GM23338 (cell line): ENCODE measurements at regions not wholly inside any gene's neighbourhood (a gene's known extent, or its start where the extent isn't known, plus 50 kb on each side); places are given as distances from the start of the nearest gene placed in this dataset.

Source experiments
- CTCF ChIP-seq, 2 experiments: fragments of 200-600 bp in 1 of 2; sonication (generic) in 1 of 2; conservative IDR thresholded peaks; 2 replicates each; pipeline versions ENCODE4 v1.5.1 to v1.6.1; 2016 to 2017; ENCODE audit warnings: antibody characterized with exemption in 2 of 2, low read depth in 2 of 2, mild to moderate bottlenecking in 2 of 2, moderate library complexity in 1 of 2
- EZH2 ChIP-seq: fragments of 200-600 bp; sonication (generic); IDR thresholded peaks from one replicate; pipeline ENCODE4 v1.8.0; 2017; ENCODE audit warnings: antibody characterized with exemption, mild to moderate bottlenecking, low read depth; ENCODE audit not compliant: unreplicated experiment
- EZH2phosphoT487 ChIP-seq: fragments of 200-600 bp; sonication (generic); IDR thresholded peaks from one replicate; pipeline ENCODE4 v1.8.1; 2018; ENCODE audit warnings: antibody characterized with exemption; ENCODE audit not compliant: unreplicated experiment
- POLR2AphosphoS5 ChIP-seq: IDR thresholded peaks from 2 replicates; pipeline ENCODE4 v1.6.1; 2016; ENCODE audit warnings: antibody characterized with exemption, low read depth
- REST ChIP-seq: IDR thresholded peaks from one replicate; pipeline ENCODE4 v1.6.1; 2018; ENCODE audit warnings: antibody characterized with exemption; ENCODE audit not compliant: unreplicated experiment
- ZNF331 ChIP-seq: fragments of 250-450 bp; sonication (Bioruptor Pico); IDR thresholded peaks from 2 replicates; pipeline ENCODE4 v1.5.0; 2020; ENCODE audit warnings: low read depth, mild to moderate bottlenecking, moderate library complexity
- TF ChIP-seq, protein P1 (sequence below): IDR thresholded peaks from 2 replicates; pipeline ENCODE4 v1.6.1; 2016; ENCODE audit warnings: antibody characterized with exemption

DNA sequence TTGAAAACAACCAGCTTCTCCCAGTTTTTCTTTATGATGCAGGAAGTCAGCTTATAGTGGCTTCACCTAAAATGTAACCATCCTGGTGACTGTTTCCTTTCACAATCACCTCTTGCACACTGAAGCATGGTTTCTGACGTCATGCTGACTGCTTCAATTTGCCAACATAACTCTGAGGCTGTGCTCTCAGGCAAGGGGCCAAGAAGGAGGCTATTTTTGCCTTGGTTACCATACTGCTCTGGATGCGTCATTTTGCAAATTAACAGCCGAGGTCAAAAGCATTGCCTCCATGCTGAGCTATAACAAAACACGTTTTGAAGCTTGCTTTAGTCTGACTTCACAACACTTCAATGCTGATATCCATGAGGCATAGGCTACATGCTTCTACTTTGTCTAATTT lies 397.8 kb downstream of the METTL4 start:
- no peak for TF ChIP-seq EZH2
- TF ChIP-seq EZH2phosphoT487, result no peak
- TF ChIP-seq POLR2AphosphoS5, result no peak
- TF ChIP-seq CTCF (conservative IDR thresholded peaks at IDR 0.05; ENCODE audit: low read depth in 2 of 2), result no peak
- no peak for TF ChIP-seq REST
- no peak for TF ChIP-seq ZNF331
- TF ChIP-seq, protein P1, sequence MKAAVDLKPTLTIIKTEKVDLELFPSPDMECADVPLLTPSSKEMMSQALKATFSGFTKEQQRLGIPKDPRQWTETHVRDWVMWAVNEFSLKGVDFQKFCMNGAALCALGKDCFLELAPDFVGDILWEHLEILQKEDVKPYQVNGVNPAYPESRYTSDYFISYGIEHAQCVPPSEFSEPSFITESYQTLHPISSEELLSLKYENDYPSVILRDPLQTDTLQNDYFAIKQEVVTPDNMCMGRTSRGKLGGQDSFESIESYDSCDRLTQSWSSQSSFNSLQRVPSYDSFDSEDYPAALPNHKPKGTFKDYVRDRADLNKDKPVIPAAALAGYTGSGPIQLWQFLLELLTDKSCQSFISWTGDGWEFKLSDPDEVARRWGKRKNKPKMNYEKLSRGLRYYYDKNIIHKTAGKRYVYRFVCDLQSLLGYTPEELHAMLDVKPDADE, result no peak
